Trophoblast cell (in vitro differentiated cells and primary cell): ENCODE measurements at regions not wholly inside any gene's neighbourhood (a gene's known extent, or its start where the extent isn't known, plus 50 kb on each side); places are given as distances from the start of the nearest gene placed in this dataset.

Experiments
- DNase-seq, 2 donors: peaks; one replicate each; pipeline ENCODE4 v3.0.0-alpha.2; 2016
- H2AFZ ChIP-seq: 2 replicates; pipeline ENCODE4 v1.6.1; 2013; ENCODE audit warnings: low read length, moderate library complexity, mild to moderate bottlenecking; ENCODE audit not compliant: insufficient read depth, poor library complexity
- H2AK5ac ChIP-seq: 2 replicates; pipeline ENCODE4 v1.6.1; 2013; ENCODE audit warnings: mild to moderate bottlenecking, low read length
- H2BK120ac ChIP-seq: 2 replicates; pipeline ENCODE4 v1.6.1; 2013; ENCODE audit warnings: low read length, mild to moderate bottlenecking, moderate library complexity; ENCODE audit not compliant: insufficient read depth, poor library complexity
- H2BK12ac ChIP-seq: 2 replicates; pipeline ENCODE4 v1.6.1; 2013; ENCODE audit warnings: mild to moderate bottlenecking, low read length, moderate library complexity
- H2BK5ac ChIP-seq: 2 replicates; pipeline ENCODE4 v1.6.1; 2013; ENCODE audit warnings: low read length, low read depth, moderate library complexity, mild to moderate bottlenecking; ENCODE audit not compliant: poor library complexity
- H3K14ac ChIP-seq: 2 replicates; pipeline ENCODE4 v1.6.1; 2013; ENCODE audit warnings: mild to moderate bottlenecking, low read length
- H3K18ac ChIP-seq: 2 replicates; pipeline ENCODE4 v1.6.1; 2013; ENCODE audit warnings: mild to moderate bottlenecking, low read length
- H3K23ac ChIP-seq: 2 replicates; pipeline ENCODE4 v1.6.1; 2013; ENCODE audit warnings: low read length
- H3K27ac ChIP-seq: 2 replicates; pipeline ENCODE4 v1.5.1; 2013; ENCODE audit warnings: low read depth, mild to moderate bottlenecking, inconsistent platforms, low read length, moderate library complexity
- H3K27me3 ChIP-seq: 2 replicates; pipeline ENCODE4 v1.6.1; 2013; ENCODE audit warnings: inconsistent platforms, mild to moderate bottlenecking, low read length, moderate library complexity; ENCODE audit not compliant: insufficient read depth
- H3K36me3 ChIP-seq, 2 experiments: 1 replicate in 1 of 2; 2 replicates in 1 of 2; pipeline ENCODE4 v1.6.1; 2013; ENCODE audit warnings: low read length in 2 of 2, mild to moderate bottlenecking in 2 of 2, moderate library complexity in 1 of 2; ENCODE audit not compliant: insufficient read depth in 2 of 2, control insufficient read depth in 1 of 2
- H3K4ac ChIP-seq: 2 replicates; pipeline ENCODE4 v1.6.1; 2013; ENCODE audit warnings: low read depth, mild to moderate bottlenecking, low read length, moderate library complexity
- H3K4me1 ChIP-seq, 2 experiments: 1 replicate in 1 of 2; 2 replicates in 1 of 2; pipeline ENCODE4 v1.6.1; 2013; ENCODE audit warnings: low read length in 2 of 2, mild to moderate bottlenecking in 2 of 2, moderate library complexity in 1 of 2; ENCODE audit not compliant: insufficient read depth in 2 of 2, control insufficient read depth in 1 of 2
- H3K4me2 ChIP-seq: 2 replicates; pipeline ENCODE4 v1.6.1; 2013; ENCODE audit warnings: inconsistent platforms, mild to moderate bottlenecking, low read length, moderate library complexity
- H3K4me3 ChIP-seq: 2 replicates; pipeline ENCODE4 v1.5.1; 2013; ENCODE audit warnings: mild to moderate bottlenecking, low read depth, low read length, inconsistent platforms
- H3K79me1 ChIP-seq: one replicate; pipeline ENCODE4 v1.6.1; 2013; ENCODE audit warnings: low read length
- H3K79me2 ChIP-seq: 2 replicates; pipeline ENCODE4 v1.6.1; 2013; ENCODE audit warnings: low read length, mild to moderate bottlenecking; ENCODE audit not compliant: control insufficient read depth, insufficient read depth, poor library complexity
- H3K9ac ChIP-seq: 2 replicates; pipeline ENCODE4 v1.6.1; 2013; ENCODE audit warnings: mild to moderate bottlenecking, low read length
- H3K9me3 ChIP-seq: 2 replicates; pipeline ENCODE4 v1.6.1; 2013; ENCODE audit warnings: low read depth, mild to moderate bottlenecking, control low read depth, inconsistent platforms, low read length; ENCODE audit not compliant: insufficient read depth
- H4K12ac ChIP-seq: 2 replicates; pipeline ENCODE4 v1.6.1; 2013; ENCODE audit warnings: low read depth, mild to moderate bottlenecking, low read length, moderate library complexity
- H4K8ac ChIP-seq: 2 replicates; pipeline ENCODE4 v1.6.1; 2013; ENCODE audit warnings: low read depth, mild to moderate bottlenecking, low read length, moderate library complexity
- H4K91ac ChIP-seq: one replicate; pipeline ENCODE4 v1.6.1; 2013; ENCODE audit warnings: low read depth, mild to moderate bottlenecking, low read length, moderate library complexity
- WGBS: extraction: QIAGEN DNeasy Blood & Tissue Kit; methylation state at CpG from one replicate; pipeline ENCODE4 v1.1.7; 2013; ENCODE audit warnings: missing lambda C conversion rate; ENCODE audit not compliant: insufficient read length, insufficient coverage; ENCODE audit errors: extremely low coverage; 5-methylcytosine and 5-hydroxymethylcytosine counted together

- H4K12ac ChIP-seq: no peak overlapping the region
- H2AFZ ChIP-seq: no peak overlapping the region
- H4K8ac ChIP-seq: no peak overlapping the region
- H3K9me3 ChIP-seq: no peaks in the 10 kb centered on the region
- no peak overlapping the region for H3K4me2 ChIP-seq
- no peak overlapping the region for H3K23ac ChIP-seq
- no peak overlapping the region for H2BK120ac ChIP-seq
- DNase-seq: no peak
- no peak overlapping the region for H3K18ac ChIP-seq
- no peak overlapping the region for H3K14ac ChIP-seq
- H4K91ac ChIP-seq: no peak overlapping the region
- H3K79me2 ChIP-seq: no peaks in the 10 kb centered on the region
- no peak overlapping the region for H2AK5ac ChIP-seq
- no peaks in the 10 kb centered on the region for H3K79me1 ChIP-seq
- no peaks in the 10 kb centered on the region for H3K27me3 ChIP-seq
- no peak overlapping the region for H3K9ac ChIP-seq
- H3K27ac ChIP-seq: no peak overlapping the region
- no peak overlapping the region for H2BK5ac ChIP-seq
- no peaks in the 10 kb centered on the region for H3K4me1 ChIP-seq
- H3K4me3 ChIP-seq: no peak overlapping the region
- H2BK12ac ChIP-seq: no peak overlapping the region
- no peaks in the 10 kb centered on the region for H3K36me3 ChIP-seq
- no peak overlapping the region for H3K4ac ChIP-seq
These were observed 129.4 kb downstream of the RAD51AP2 start for GRCh38 chr2:17388798-17389197.

GRCh38 chr2:17387591-17387990 lies 130.6 kb downstream of the RAD51AP2 start:
- Histone ChIP-seq H2BK12ac (no peak overlapping the region), H3K79me2 (no peaks in the 10 kb centered on the region), H3K4me1 (no peaks in the 10 kb centered on the region), H3K4ac (no peak overlapping the region), H2AFZ (no peak overlapping the region), H3K79me1 (no peaks in the 10 kb centered on the region), H3K4me3 (no peak overlapping the region), H3K4me2 (no peak overlapping the region), H3K18ac (no peak overlapping the region), H3K27me3 (no peaks in the 10 kb centered on the region), H2AK5ac (no peak overlapping the region), H2BK120ac (no peak overlapping the region), H3K14ac (no peak overlapping the region), H4K8ac (no peak overlapping the region), H3K27ac (no peak overlapping the region), H4K91ac (no peak overlapping the region), H3K9ac (no peak overlapping the region), H2BK5ac (no peak overlapping the region), H3K9me3 (no peaks in the 10 kb centered on the region), H3K36me3 (no peaks in the 10 kb centered on the region), H3K23ac (no peak overlapping the region), H4K12ac (no peak overlapping the region)
- WGBS: no CpG with 5 or more reads among the region's 2 CpGs
- no peak for DNase-seq

GRCh38 chr2:17386771-17387170 lies 131.5 kb downstream of the RAD51AP2 start:
- H4K12ac ChIP-seq: no peak overlapping the region
- H3K14ac ChIP-seq: no peak overlapping the region
- H3K4ac ChIP-seq: no peak overlapping the region
- no peaks in the 10 kb centered on the region for H3K79me2 ChIP-seq
- H3K4me1 ChIP-seq: no peaks in the 10 kb centered on the region
- no peak overlapping the region for H2BK120ac ChIP-seq
- no peak overlapping the region for H3K27ac ChIP-seq
- no peak overlapping the region for H3K9ac ChIP-seq
- no CpG with 5 or more reads among the region's 2 CpGs for WGBS
- H2BK5ac ChIP-seq: no peak overlapping the region
- H4K91ac ChIP-seq: no peak overlapping the region
- no peaks in the 10 kb centered on the region for H3K79me1 ChIP-seq
- H3K27me3 ChIP-seq: no peaks in the 10 kb centered on the region
- H2AFZ ChIP-seq: no peak overlapping the region
- no peaks in the 10 kb centered on the region for H3K36me3 ChIP-seq
- no peaks in the 10 kb centered on the region for H3K9me3 ChIP-seq
- no peak overlapping the region for H3K23ac ChIP-seq
- H3K18ac ChIP-seq: no peak overlapping the region
- no peak overlapping the region for H3K4me2 ChIP-seq
- no peak overlapping the region for H2AK5ac ChIP-seq
- DNase-seq: no peak
- no peak overlapping the region for H4K8ac ChIP-seq
- no peak overlapping the region for H2BK12ac ChIP-seq
- no peak overlapping the region for H3K4me3 ChIP-seq

- no CpG with 5 or more reads among the region's 1 CpG for WGBS
- Histone ChIP-seq H2BK120ac (no peak overlapping the region), H4K8ac (no peak overlapping the region), H3K4me2 (no peak overlapping the region), H3K4me1 (no peaks in the 10 kb centered on the region), H3K36me3 (no peaks in the 10 kb centered on the region), H3K14ac (no peak overlapping the region), H3K4me3 (no peak overlapping the region), H3K18ac (no peak overlapping the region), H2AK5ac (no peak overlapping the region), H2BK5ac (no peak overlapping the region), H3K9me3 (peaks cover 2% of the 10 kb centered on the region), H4K91ac (no peak overlapping the region), H2AFZ (no peak overlapping the region), H3K4ac (no peak overlapping the region), H2BK12ac (no peak overlapping the region), H3K79me2 (no peaks in the 10 kb centered on the region), H3K79me1 (no peaks in the 10 kb centered on the region), H4K12ac (no peak overlapping the region), H3K27ac (no peak overlapping the region), H3K27me3 (no peaks in the 10 kb centered on the region), H3K23ac (no peak overlapping the region), H3K9ac (no peak overlapping the region)
- no peak for DNase-seq
These were observed 138.2 kb downstream of the RAD51AP2 start for GRCh38 chr2:17380003-17380402.
